Lower leg skin (tissue), 4 donors: ENCODE measurements at regions not wholly inside any gene's neighbourhood (a gene's known extent, or its start where the extent isn't known, plus 50 kb on each side); places are given as distances from the start of the nearest gene placed in this dataset.

Experiments used
- DNase-seq, 2 donors: peaks; one replicate each; pipeline ENCODE4 v3.0.0-alpha.2; 2019; ENCODE audit warnings: low spot score in 2 of 2
- H3K4me3 ChIP-seq: fragments of 200-600 bp; sonication (generic); 2 replicates; pipeline ENCODE4 v1.5.1; 2017; ENCODE audit warnings: mild to moderate bottlenecking, low read depth; ENCODE audit not compliant: poor library complexity, severe bottlenecking
- CTCF ChIP-seq, 3 donors: fragments of 450-650 bp; IDR thresholded peaks; one replicate each; pipeline ENCODE4 v1.5.1; 2016; ENCODE audit warnings: antibody characterized with exemption in 3 of 3, mild to moderate bottlenecking in 3 of 3, moderate library complexity in 2 of 3
- POLR2A ChIP-seq, 2 donors: fragments of 450-650 bp; IDR thresholded peaks; one replicate each; pipeline ENCODE4 v1.6.1; 2016 to 2017; ENCODE audit warnings: antibody characterized with exemption in 2 of 2, mild to moderate bottlenecking in 1 of 2, moderate library complexity in 1 of 2
- WGBS, 2 donors: methylation state at CpG; one replicate each; pipeline ENCODE4 v1.1.5; 2018; 5-methylcytosine and 5-hydroxymethylcytosine counted together
- intact Hi-C: fragments of 100-400 bp; cut with DNase I; formaldehyde crosslinking; loops from one replicate; pipeline ENCODE4 v1.15.0; 2023; ENCODE audit warnings: low total_unique reads

- no peak overlapping the region for H3K4me3 ChIP-seq
- 95 to 96% methylated on average over 2 of the region's 2 CpGs for WGBS, 2 donors
- intact Hi-C loops, result no loop called here
- TF ChIP-seq POLR2A (IDR thresholded peaks at IDR 0.05) (no peak), CTCF (IDR thresholded peaks at IDR 0.05) (no peak)
- no peak for DNase-seq
Measured at GRCh38 chr10:126770809-126771208, 100.3 kb upstream of the C10orf90 start.

DNA sequence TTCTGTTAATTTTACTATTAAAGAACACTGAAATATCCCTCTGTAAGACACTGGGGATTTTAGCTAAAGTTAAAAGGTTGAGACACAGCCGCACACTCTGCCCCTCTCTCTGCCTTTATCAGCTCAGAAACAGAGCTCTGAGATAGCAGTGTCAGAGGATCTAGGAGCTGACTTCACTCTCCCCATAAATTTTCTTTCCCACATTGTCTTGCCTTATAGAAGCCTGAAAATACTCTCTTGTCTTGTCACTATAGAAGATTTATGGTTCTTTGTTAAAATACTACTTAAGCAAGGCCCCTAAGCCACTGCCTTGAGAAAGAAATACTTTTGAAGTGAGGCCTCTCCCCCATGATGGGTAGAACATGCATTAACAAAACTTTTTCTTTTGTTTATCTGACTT is 105.7 kb upstream of the C10orf90 start:
- no peak overlapping the region for H3K4me3 ChIP-seq
- DNase-seq, result no peak
- no peak for TF ChIP-seq CTCF (IDR thresholded peaks at IDR 0.05)
- no peak for TF ChIP-seq POLR2A (IDR thresholded peaks at IDR 0.05)
- 78 to 94% methylated on average over 1 of the region's 1 CpG for WGBS, 2 donors
- intact Hi-C loops, result no loop called here

DNA sequence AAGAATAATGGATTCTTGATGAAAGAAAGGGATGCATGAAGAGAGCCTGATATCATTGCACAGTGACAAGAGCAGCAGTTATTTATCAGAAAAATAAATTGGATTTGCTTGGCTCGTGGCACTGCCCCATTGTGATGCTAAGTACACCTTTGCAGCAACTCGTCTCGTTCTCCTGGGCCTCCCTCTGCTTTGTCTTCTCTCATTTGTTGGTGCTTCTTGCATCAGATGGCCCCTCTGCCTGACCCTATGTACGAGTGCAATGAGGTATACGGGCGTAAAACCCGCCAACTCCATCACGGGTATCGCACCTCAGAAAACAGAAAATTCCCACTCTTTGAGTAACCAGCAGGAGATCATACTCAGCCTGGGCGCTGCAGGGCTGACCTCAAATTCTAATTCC is 107.2 kb upstream of the C10orf90 start:
- TF ChIP-seq POLR2A (IDR thresholded peaks at IDR 0.05) (no peak), CTCF (IDR thresholded peaks at IDR 0.05) (no peak)
- intact Hi-C loops, result no loop called here
- no peak for DNase-seq
- 76 to 78% methylated on average over 10 of the region's 10 CpGs for WGBS, 2 donors
- no peak overlapping the region for H3K4me3 ChIP-seq

DNA sequence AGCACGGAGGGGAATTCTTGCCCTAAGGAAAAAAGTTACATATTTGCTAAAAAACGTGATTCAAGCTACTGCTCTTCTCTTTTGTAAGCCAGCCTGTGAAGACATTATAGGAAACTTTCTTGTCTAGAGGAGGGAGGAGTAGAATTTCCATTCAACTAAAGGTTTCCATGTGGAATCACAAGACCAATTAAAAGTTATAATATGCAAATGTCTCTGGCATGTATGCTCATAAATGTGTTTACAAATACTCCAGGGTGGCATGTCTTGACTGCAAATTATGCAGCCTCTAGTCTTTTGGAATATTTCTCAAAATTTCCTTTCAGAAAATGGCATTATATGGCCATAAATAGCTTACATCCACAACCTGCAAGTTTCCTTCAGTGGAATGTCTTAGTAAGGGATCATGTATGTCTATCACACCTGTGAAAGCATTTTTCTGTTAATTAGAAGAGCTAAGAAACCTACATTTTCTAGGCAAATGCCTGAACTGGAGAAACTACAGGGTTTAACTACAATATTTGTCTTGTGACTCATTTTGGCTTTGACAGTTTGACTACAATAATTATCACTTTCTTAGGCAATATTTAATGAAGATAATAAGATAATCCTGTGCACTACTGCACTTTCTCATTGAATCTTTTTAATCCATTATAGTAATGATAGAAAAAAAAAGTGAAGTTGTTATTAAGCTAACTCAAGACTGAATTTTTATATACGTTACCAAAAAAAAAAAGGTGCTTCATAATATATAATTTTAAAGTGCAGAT is 111.1 kb upstream of the C10orf90 start:
- intact Hi-C loops, result no loop called here
- DNase-seq, result no peak
- WGBS, 2 donors, result 44 to 50% methylated on average over 3 of the region's 3 CpGs
- TF ChIP-seq CTCF (IDR thresholded peaks at IDR 0.05) (no peak), POLR2A (IDR thresholded peaks at IDR 0.05) (no peak)
- no peak overlapping the region for H3K4me3 ChIP-seq

GRCh38 chr10:126783806-126784557 is 113.5 kb upstream of the C10orf90 start:
- whole genome bisulfite sequencing, 2 donors, result 56 to 57% methylated on average over 9 of the region's 9 CpGs
- H3K4me3 ChIP-seq, result no peak overlapping the region
- intact Hi-C loops, result no loop called here
- DNase-seq, result no peak
- TF ChIP-seq CTCF (IDR thresholded peaks at IDR 0.05), result no peak
- no peak for TF ChIP-seq POLR2A (IDR thresholded peaks at IDR 0.05)
